Jurkat, Clone E6-1 (cell line): ENCODE measurements at regions not wholly inside any gene's neighbourhood (a gene's known extent, or its start where the extent isn't known, plus 50 kb on each side); places are given as distances from the start of the nearest gene placed in this dataset.

Source experiments
- DNase-seq: peaks from one replicate; pipeline ENCODE4 v3.0.0-alpha.2; 2011; ENCODE audit warnings: low read depth, low spot score
- H3K4me3 ChIP-seq: 2 replicates; pipeline ENCODE4 v1.5.1; 2011; ENCODE audit warnings: mild to moderate bottlenecking, low read length, control low read depth, moderate library complexity

- no peak overlapping the region for H3K4me3 ChIP-seq
- DNase-seq = no peak
Measured at GRCh38 chr1:56297208-56297607, 282.2 kb downstream of the PLPP3 start.

- no peak overlapping the region for H3K4me3 ChIP-seq
- DNase-seq = no peak
Measured at GRCh38 chr1:56295949-56296929, 283.1 kb downstream of the PLPP3 start.

GRCh38 chr1:56291374-56291919 is 287.9 kb downstream of the PLPP3 start:
- DNase-seq = no peak
- no peak overlapping the region for H3K4me3 ChIP-seq

- H3K4me3 ChIP-seq = no peak overlapping the region
- no peak for DNase-seq
Measured at GRCh38 chr1:56289260-56289659, 290.1 kb downstream of the PLPP3 start.

- no peak for DNase-seq
- no peak overlapping the region for H3K4me3 ChIP-seq
Measured at GRCh38 chr1:56287721-56288120, 291.6 kb downstream of the PLPP3 start.

- H3K4me3 ChIP-seq = no peak overlapping the region
- DNase-seq = no peak
Measured at GRCh38 chr1:56286956-56287355, 292.4 kb downstream of the PLPP3 start.

- H3K4me3 ChIP-seq = no peak overlapping the region
- no peak for DNase-seq
Measured at GRCh38 chr1:56286506-56286905, 292.9 kb downstream of the PLPP3 start.

- DNase-seq = peak; percentile 29
- no peak overlapping the region for H3K4me3 ChIP-seq
Measured at GRCh38 chr1:56285554-56286402, 293.6 kb downstream of the PLPP3 start.

- DNase-seq = no peak
- no peak overlapping the region for H3K4me3 ChIP-seq
Measured at GRCh38 chr1:56284928-56285327, 294.4 kb downstream of the PLPP3 start.

- no peak overlapping the region for H3K4me3 ChIP-seq
- DNase-seq = no peak
Measured at GRCh38 chr1:56278061-56278460, 301.3 kb downstream of the PLPP3 start.

GRCh38 chr1:56268519-56269140 is 310.7 kb downstream of the PLPP3 start:
- DNase-seq = no peak

GRCh38 chr1:56267611-56268010 is 311.8 kb downstream of the PLPP3 start:
- no peak for DNase-seq

More at GRCh38 chr1:56268519-56269140, 310.7 kb downstream of the PLPP3 start:
- no peak overlapping the region for H3K4me3 ChIP-seq

GRCh38 chr1:56266359-56266758 is 313.0 kb downstream of the PLPP3 start:
- no peak for DNase-seq
- no peak overlapping the region for H3K4me3 ChIP-seq

More at GRCh38 chr1:56267611-56268010, 311.8 kb downstream of the PLPP3 start:
- no peak overlapping the region for H3K4me3 ChIP-seq

GRCh38 chr1:56265216-56265615 is 314.1 kb downstream of the PLPP3 start:
- no peak overlapping the region for H3K4me3 ChIP-seq
- no peak for DNase-seq

- H3K4me3 ChIP-seq = no peak overlapping the region
- DNase-seq = no peak
Measured at GRCh38 chr1:56263908-56264307, 315.5 kb downstream of the PLPP3 start.

GRCh38 chr1:56258371-56258770 is 321.0 kb downstream of the PLPP3 start:
- H3K4me3 ChIP-seq = no peak overlapping the region
- DNase-seq = no peak

GRCh38 chr1:56257726-56258125 is 321.6 kb downstream of the PLPP3 start:
- no peak overlapping the region for H3K4me3 ChIP-seq
- DNase-seq = no peak

GRCh38 chr1:56256153-56257000 is 323.0 kb downstream of the PLPP3 start:
- no peak for DNase-seq
- no peak overlapping the region for H3K4me3 ChIP-seq
